ENCODE measurements at regions not wholly inside any gene's neighbourhood (a gene's known extent, or its start where the extent isn't known, plus 50 kb on each side); places are given as distances from the start of the nearest gene placed in this dataset.

- Histone ChIP-seq H2BK20ac (ENCODE audit: low read length) (no peak overlapping the region), H4K8ac (ENCODE audit: extremely low read depth, insufficient read depth, low read length) (no peak overlapping the region), H3K27ac (ENCODE audit: low read depth, low read length) (no peak overlapping the region), H2BK12ac (ENCODE audit: low read depth, low read length) (no peak overlapping the region), H3K79me2 (ENCODE audit: control insufficient read depth in 1 of 2, insufficient read depth in 2 of 2, low read length in 2 of 2) (no peaks in the 10 kb centered on the region), H3K56ac (replicated peaks; ENCODE audit: insufficient read length, low read depth, low read length) (no peak overlapping the region), H3K36me3 (ENCODE audit: control insufficient read depth in 2 of 4, insufficient read depth in 4 of 4, low read length in 3 of 4) (no peaks in the 10 kb centered on the region), H3K9me3 (ENCODE audit: insufficient read depth in 2 of 2, low read depth in 1 of 2, low read length in 1 of 2) (no peaks in the 10 kb centered on the region), H3K4me1 (replicated peaks in 1 of 4; ENCODE audit: control insufficient read depth in 3 of 4, insufficient read depth in 4 of 4, low read length in 3 of 4) (no peaks in the 10 kb centered on the region), H2BK15ac (ENCODE audit: low read length) (no peak overlapping the region), H2BK120ac (replicated peaks; ENCODE audit: low read depth, low read length) (no peak overlapping the region), H3K79me1 (ENCODE audit: low read depth, low read length) (no peaks in the 10 kb centered on the region), H3K23me2 (ENCODE audit: low read depth, low read length) (no peaks in the 10 kb centered on the region), H3K4me2 (ENCODE audit: insufficient read depth in 1 of 2, low read depth in 2 of 2, low read length in 2 of 2) (no peak overlapping the region), H3K18ac (ENCODE audit: extremely low read depth, low read length) (no peak overlapping the region), H3K9ac (replicated peaks in 1 of 4; ENCODE audit: extremely low read depth in 1 of 4, low read depth in 3 of 4, low read length in 3 of 4) (no peak overlapping the region), H4K91ac (replicated peaks; ENCODE audit: insufficient read length, low read length) (no peak overlapping the region), H3K23ac (ENCODE audit: insufficient read length) (no peak overlapping the region), H3K4ac (replicated peaks; ENCODE audit: insufficient read length, low read depth, low read length) (no peak overlapping the region), H3K14ac (ENCODE audit: insufficient read length) (no peak overlapping the region), H4K20me1 (replicated peaks in 1 of 2; ENCODE audit: control insufficient read depth in 1 of 2, insufficient read depth in 2 of 2, low read length in 2 of 2) (no peaks in the 10 kb centered on the region), H4K5ac (ENCODE audit: insufficient read length, low read depth, low read length) (no peak overlapping the region), H3K27me3 (replicated peaks in 1 of 4; ENCODE audit: control insufficient read depth in 3 of 4, extremely low read depth in 1 of 4, insufficient read depth in 3 of 4, low read length in 3 of 4) (no peaks in the 10 kb centered on the region), H3K4me3 (ENCODE audit: extremely low read depth in 1 of 4, insufficient read depth in 2 of 4, low read depth in 3 of 4, low read length in 4 of 4) (no peak overlapping the region), H2BK5ac (ENCODE audit: low read depth, low read length) (no peak overlapping the region), H2AFZ (ENCODE audit: low read length) (no peak overlapping the region), H2AK5ac (ENCODE audit: low read depth, low read length) (no peak overlapping the region)
- POLR2A ChIA-PET (ENCODE audit: partially characterized antibody) = no interaction called here
- DNase-seq (ENCODE audit: low read depth in 1 of 2, low spot score in 2 of 2) (no peak), FAIRE-seq (no peak)
- WGBS, 2 experiments (ENCODE audit: extremely low coverage in 1 of 2, insufficient coverage in 1 of 2, insufficient read length in 1 of 2, insufficient replicate concordance in 2 of 2, low coverage in 1 of 2, low lambda C conversion rate in 2 of 2, missing lambda C conversion rate in 1 of 2) = 71% methylated on average over 7 of the region's 7 CpGs; no CpG with 5 or more reads in 1 of the 2 experiments
- CTCF ChIA-PET (ENCODE audit: partially characterized antibody) = interaction anchor here (4.4 kb wide), 1 partner anchor 8 kb away, joined by 32 read pairs; no protein-coding TSS in a partner anchor
- no peak for TF ChIP-seq KDM4A (IDR thresholded peaks at IDR 0.05; ENCODE audit: low read depth, low read length, severe bottlenecking)
Measured at GRCh38 chr13:26921918-26922317, 161.3 kb upstream of the GPR12 start.

Data from H1 (cell line).